H1 (cell line): ENCODE measurements at regions not wholly inside any gene's neighbourhood (a gene's known extent, or its start where the extent isn't known, plus 50 kb on each side); places are given as distances from the start of the nearest gene placed in this dataset.
A peak's percentile ranks its signal among the peaks of the same experiment; 100 is the strongest.

Experiments
- CTCF ChIA-PET: fragments of 300-600 bp; sonication (Branson Sonifier 250); formaldehyde crosslinking; loops from one replicate; lab custom pipeline; 2021; ENCODE audit not compliant: partially characterized antibody; lab: Charles Lee
- POLR2A ChIA-PET: fragments of 300-600 bp; sonication (Branson Sonifier 250); formaldehyde crosslinking; loops from one replicate; lab custom pipeline; 2021; ENCODE audit warnings: inconsistent platforms; ENCODE audit not compliant: partially characterized antibody; lab: Charles Lee
- DNase-seq, 2 experiments: peaks; one replicate each; pipeline versions ENCODE4 v3.0.0 to v3.0.0-alpha.2; 2010 to 2022; ENCODE audit warnings: low spot score in 2 of 2, low read depth in 1 of 2, mixed read lengths in 1 of 2
- FAIRE-seq: peaks from 2 replicates; lab custom pipeline; 2011; peaks lifted over from hg19 to GRCh38; lab: Jason Lieb, UNC
- H2AFZ ChIP-seq: 2 replicates; pipeline ENCODE4 v1.8.1; 2012; ENCODE audit warnings: low read length, inconsistent platforms
- H2AK5ac ChIP-seq: 2 replicates; pipeline ENCODE4 v1.6.1; 2013; ENCODE audit warnings: low read depth, low read length
- H2BK120ac ChIP-seq: replicated peaks from 2 replicates; pipeline ENCODE3; 2013; ENCODE audit warnings: low read depth, low read length, inconsistent platforms
- H2BK12ac ChIP-seq: 2 replicates; pipeline ENCODE4 v1.6.1; 2013; ENCODE audit warnings: low read depth, low read length
- H2BK15ac ChIP-seq: 2 replicates; pipeline ENCODE4 v1.6.1; 2013; ENCODE audit warnings: low read length
- H2BK20ac ChIP-seq: 2 replicates; pipeline ENCODE4 v1.6.1; 2013; ENCODE audit warnings: low read length
- H2BK5ac ChIP-seq: 2 replicates; pipeline ENCODE4 v1.6.1; 2013; ENCODE audit warnings: low read depth, low read length
- H3K14ac ChIP-seq: 2 replicates; pipeline ENCODE4 v1.6.1; 2013; ENCODE audit warnings: inconsistent platforms; ENCODE audit not compliant: insufficient read length
- H3K18ac ChIP-seq: 2 replicates; pipeline ENCODE4 v1.6.1; 2013; ENCODE audit warnings: low read length; ENCODE audit errors: extremely low read depth
- H3K23ac ChIP-seq: 2 replicates; pipeline ENCODE4 v1.6.1; 2013; ENCODE audit warnings: inconsistent platforms; ENCODE audit not compliant: insufficient read length
- H3K23me2 ChIP-seq: 2 replicates; pipeline ENCODE4 v1.6.1; 2013; ENCODE audit warnings: low read depth, low read length
- H3K27ac ChIP-seq: 2 replicates; pipeline ENCODE4 v1.6.1; 2011; ENCODE audit warnings: low read depth, low read length, inconsistent platforms
- H3K27me3 ChIP-seq, 4 experiments: replicated peaks in 1 of 4; 1 replicate in 1 of 4; 2 replicates in 3 of 4; pipeline versions ENCODE4 v1.6.1 to v1.8.1; 2011 to 2013; ENCODE audit warnings: low read length in 3 of 4, mild to moderate bottlenecking in 3 of 4, inconsistent platforms in 2 of 4, mixed read lengths in 2 of 4, moderate library complexity in 1 of 4; ENCODE audit not compliant: control insufficient read depth in 3 of 4, insufficient read depth in 3 of 4; ENCODE audit errors: extremely low read depth in 1 of 4
- H3K36me3 ChIP-seq, 4 experiments: 2 replicates each; pipeline versions ENCODE4 v1.6.1 to v1.8.1; 2011 to 2013; ENCODE audit warnings: mild to moderate bottlenecking in 4 of 4, low read length in 3 of 4, moderate library complexity in 2 of 4, control low read depth in 1 of 4, inconsistent platforms in 1 of 4; ENCODE audit not compliant: insufficient read depth in 4 of 4, control insufficient read depth in 2 of 4
- H3K4ac ChIP-seq: replicated peaks from 2 replicates; pipeline ENCODE3; 2013; ENCODE audit warnings: low read length, low read depth, mixed read lengths, inconsistent platforms; ENCODE audit not compliant: insufficient read length
- H3K4me1 ChIP-seq, 4 experiments: replicated peaks in 1 of 4; 1 replicate in 1 of 4; 2 replicates in 3 of 4; pipeline versions ENCODE4 v1.6.1 to v1.8.1; 2011 to 2013; ENCODE audit warnings: low read length in 3 of 4, inconsistent platforms in 2 of 4, mixed read lengths in 1 of 4; ENCODE audit not compliant: insufficient read depth in 4 of 4, control insufficient read depth in 3 of 4
- H3K4me2 ChIP-seq, 2 experiments: 2 replicates each; pipeline versions ENCODE4 v1.6.1 to v1.8.1; 2011 to 2013; ENCODE audit warnings: low read depth in 2 of 2, low read length in 2 of 2, control low read depth in 1 of 2, inconsistent platforms in 1 of 2, mild to moderate bottlenecking in 1 of 2; ENCODE audit not compliant: insufficient read depth in 1 of 2
- H3K4me3 ChIP-seq, 4 experiments: fragments of 200-600, 300-600 bp in 1 of 4; sonication (generic), shearing (Covaris generic), sonication (Bioruptor Twin) in 1 of 4; 2 replicates each; pipeline versions ENCODE4 v1.5.1 to v1.8.1; 2011 to 2016; ENCODE audit warnings: low read length in 4 of 4, low read depth in 3 of 4, control low read depth in 2 of 4, inconsistent platforms in 2 of 4, mild to moderate bottlenecking in 2 of 4, mixed read lengths in 1 of 4, moderate library complexity in 1 of 4; ENCODE audit not compliant: insufficient read depth in 2 of 4; ENCODE audit errors: extremely low read depth in 1 of 4
- H3K56ac ChIP-seq: replicated peaks from 2 replicates; pipeline ENCODE3; 2013; ENCODE audit warnings: low read depth, mild to moderate bottlenecking, mixed read lengths, low read length, inconsistent platforms; ENCODE audit not compliant: insufficient read length
- H3K79me1 ChIP-seq: 2 replicates; pipeline ENCODE4 v1.6.1; 2013; ENCODE audit warnings: low read depth, low read length, control low read depth
- H3K79me2 ChIP-seq, 2 experiments: 2 replicates each; pipeline versions ENCODE4 v1.6.1 to v1.8.1; 2012 to 2013; ENCODE audit warnings: low read length in 2 of 2, mild to moderate bottlenecking in 2 of 2, inconsistent platforms in 1 of 2; ENCODE audit not compliant: insufficient read depth in 2 of 2, control insufficient read depth in 1 of 2
- H3K9ac ChIP-seq, 4 experiments: replicated peaks in 1 of 4; 1 replicate in 1 of 4; 2 replicates in 3 of 4; pipeline versions ENCODE4 v1.6.1 to v1.8.1; 2011 to 2013; ENCODE audit warnings: low read depth in 3 of 4, low read length in 3 of 4, control low read depth in 2 of 4, mild to moderate bottlenecking in 2 of 4, moderate library complexity in 2 of 4, inconsistent platforms in 1 of 4; ENCODE audit errors: extremely low read depth in 1 of 4
- H3K9me3 ChIP-seq, 2 experiments: 2 replicates each; pipeline versions ENCODE4 v1.6.1 to v1.8.1; 2012 to 2013; ENCODE audit warnings: mild to moderate bottlenecking in 2 of 2, moderate library complexity in 2 of 2, control low read depth in 1 of 2, inconsistent platforms in 1 of 2, low read depth in 1 of 2, low read length in 1 of 2, mixed read lengths in 1 of 2; ENCODE audit not compliant: insufficient read depth in 2 of 2
- H4K20me1 ChIP-seq, 2 experiments: replicated peaks in 1 of 2; 2 replicates each; pipeline versions ENCODE3 to v1.8.1; 2011 to 2013; ENCODE audit warnings: inconsistent platforms in 2 of 2, low read length in 2 of 2, mild to moderate bottlenecking in 1 of 2; ENCODE audit not compliant: insufficient read depth in 2 of 2, control insufficient read depth in 1 of 2
- H4K5ac ChIP-seq: 2 replicates; pipeline ENCODE4 v1.6.1; 2013; ENCODE audit warnings: low read length, low read depth, mixed read lengths, inconsistent platforms; ENCODE audit not compliant: insufficient read length
- H4K8ac ChIP-seq: 2 replicates; pipeline ENCODE4 v1.8.0; 2013; ENCODE audit warnings: mild to moderate bottlenecking, moderate library complexity, low read length, inconsistent platforms; ENCODE audit not compliant: insufficient read depth; ENCODE audit errors: extremely low read depth
- H4K91ac ChIP-seq: replicated peaks from 2 replicates; pipeline ENCODE3; 2013; ENCODE audit warnings: low read length, mixed read lengths, inconsistent platforms; ENCODE audit not compliant: insufficient read length
- TAF7 ChIP-seq: optimal IDR thresholded peaks from 2 replicates; pipeline ENCODE3; 2011; ENCODE audit warnings: low read depth, mild to moderate bottlenecking, inconsistent platforms, low read length, moderate library complexity, borderline replicate concordance
- WGBS, 2 experiments: shearing (Covaris generic) in 1 of 2; methylation state at CpG; one replicate each; pipeline versions ENCODE4 v1.1.6 to v1.1.7; 2013 to 2015; ENCODE audit warnings: low lambda C conversion rate in 2 of 2, mixed read lengths in 2 of 2, inconsistent platforms in 1 of 2, low coverage in 1 of 2, missing lambda C conversion rate in 1 of 2; ENCODE audit not compliant: insufficient replicate concordance in 2 of 2, insufficient coverage in 1 of 2, insufficient read length in 1 of 2; ENCODE audit errors: extremely low coverage in 1 of 2, missing lambda C conversion rate in 1 of 2; 5-methylcytosine and 5-hydroxymethylcytosine counted together
- TF ChIP-seq, protein P1 (sequence below), 3 experiments: IDR thresholded peaks; 1 replicate in 2 of 3; 2 replicates in 1 of 3; pipeline versions ENCODE4 v1.5.1 to v1.6.1; 2011; ENCODE audit warnings: low read length in 3 of 3, mild to moderate bottlenecking in 3 of 3, inconsistent platforms in 2 of 3, low read depth in 1 of 3, moderate library complexity in 1 of 3; ENCODE audit not compliant: insufficient read depth in 1 of 3; ENCODE audit errors: control extremely low read depth in 1 of 3

GRCh38 chr5:105688227-105688792 is 1982.4 kb downstream of the EFNA5 start:
- ChIA-PET CTCF (no interaction called here), POLR2A (no interaction called here)
- no peak overlapping the region for H4K5ac ChIP-seq
- no peak overlapping the region for H3K27ac ChIP-seq
- no peak overlapping the region for H2BK5ac ChIP-seq
- H3K14ac ChIP-seq = no peak overlapping the region
- peak in 1 of 2 experiments; percentile 48 for DNase-seq
- peaks cover 0 to 13% (median 3%) of the 10 kb centered on the region in 4 experiments; a peak in 2 of 7 replicates for H3K4me1 ChIP-seq
- H4K20me1 ChIP-seq = no peaks in the 10 kb centered on the region
- H2BK20ac ChIP-seq = 0 out of 2 replicates have a peak overlapping the region, but pooled peaks have one; percentile 40
- no peaks in the 10 kb centered on the region; the same call in 1 of the 2 replicates for H3K23me2 ChIP-seq
- no peaks in the 10 kb centered on the region for H3K9me3 ChIP-seq
- H2BK15ac ChIP-seq = no peak overlapping the region
- peak overlapping the region; percentile 33; the same call in 1 of the 2 replicates for H3K18ac ChIP-seq
- no peaks in the 10 kb centered on the region for H3K36me3 ChIP-seq
- peak overlapping the region in 1 of 2 experiments; percentile 13; a peak in 1 of 4 replicates for H3K4me2 ChIP-seq
- WGBS, 2 experiments = 80% methylated on average over 4 of the region's 4 CpGs; no CpG with 5 or more reads in 1 of the 2 experiments
- H2AFZ ChIP-seq = peak overlapping the region; percentile 14; the same call in 1 of the 2 replicates
- H3K79me2 ChIP-seq = no peaks in the 10 kb centered on the region
- no peak for FAIRE-seq
- no peak overlapping the region for H2BK120ac ChIP-seq
- H4K8ac ChIP-seq = no peak overlapping the region
- H3K4me3 ChIP-seq = no peak overlapping the region
- H2BK12ac ChIP-seq = no peak overlapping the region
- no peaks in the 10 kb centered on the region for H3K27me3 ChIP-seq
- H3K56ac ChIP-seq = no peak overlapping the region
- no peak overlapping the region for H2AK5ac ChIP-seq
- TF ChIP-seq TAF7 = no peak
- TF ChIP-seq, protein P1, sequence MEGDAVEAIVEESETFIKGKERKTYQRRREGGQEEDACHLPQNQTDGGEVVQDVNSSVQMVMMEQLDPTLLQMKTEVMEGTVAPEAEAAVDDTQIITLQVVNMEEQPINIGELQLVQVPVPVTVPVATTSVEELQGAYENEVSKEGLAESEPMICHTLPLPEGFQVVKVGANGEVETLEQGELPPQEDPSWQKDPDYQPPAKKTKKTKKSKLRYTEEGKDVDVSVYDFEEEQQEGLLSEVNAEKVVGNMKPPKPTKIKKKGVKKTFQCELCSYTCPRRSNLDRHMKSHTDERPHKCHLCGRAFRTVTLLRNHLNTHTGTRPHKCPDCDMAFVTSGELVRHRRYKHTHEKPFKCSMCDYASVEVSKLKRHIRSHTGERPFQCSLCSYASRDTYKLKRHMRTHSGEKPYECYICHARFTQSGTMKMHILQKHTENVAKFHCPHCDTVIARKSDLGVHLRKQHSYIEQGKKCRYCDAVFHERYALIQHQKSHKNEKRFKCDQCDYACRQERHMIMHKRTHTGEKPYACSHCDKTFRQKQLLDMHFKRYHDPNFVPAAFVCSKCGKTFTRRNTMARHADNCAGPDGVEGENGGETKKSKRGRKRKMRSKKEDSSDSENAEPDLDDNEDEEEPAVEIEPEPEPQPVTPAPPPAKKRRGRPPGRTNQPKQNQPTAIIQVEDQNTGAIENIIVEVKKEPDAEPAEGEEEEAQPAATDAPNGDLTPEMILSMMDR (IDR thresholded peaks at IDR 0.05; ENCODE audit: control extremely low read depth in 1 of 3, insufficient read depth in 1 of 3, low read depth in 1 of 3, low read length in 3 of 3) = peak in 1 of 3 experiments; percentile 12; a peak in 1 of 4 replicates
- no peak overlapping the region for H4K91ac ChIP-seq
- no peaks in the 10 kb centered on the region for H3K79me1 ChIP-seq
- H3K4ac ChIP-seq = no peak overlapping the region
- no peak overlapping the region for H3K9ac ChIP-seq
- no peak overlapping the region for H3K23ac ChIP-seq
